ENCODE measurements at regions not wholly inside any gene's neighbourhood (a gene's known extent, or its start where the extent isn't known, plus 50 kb on each side); places are given as distances from the start of the nearest gene placed in this dataset.
"Not testable (repeated sequence)": the region's sequence is repeated elsewhere in the genome, so short reads cannot be mapped to it uniquely, and the experiment has no call there.

- DNase-seq: peak in 1 of 3 donors; percentile 63
These were observed 351.2 kb downstream of the CDC5L start for GRCh38 chr6:44738601-44739146.

GRCh38 chr6:44739181-44739580 is 351.7 kb downstream of the CDC5L start:
- no peak for DNase-seq

- DNase-seq: no peak
These were observed 353.1 kb downstream of the CDC5L start for GRCh38 chr6:44740566-44741120.

GRCh38 chr6:44742201-44742600 is 354.7 kb downstream of the CDC5L start:
- no peak for DNase-seq

GRCh38 chr6:44742828-44743372 is 355.4 kb downstream of the CDC5L start:
- no peak for DNase-seq

- not testable (repeated sequence) for DNase-seq
These were observed 372.6 kb downstream of the CDC5L start for GRCh38 chr6:44760116-44760515.

GRCh38 chr6:44761046-44761445 is 373.5 kb downstream of the CDC5L start:
- no peak for DNase-seq

- DNase-seq: no peak
These were observed 375.0 kb downstream of the CDC5L start for GRCh38 chr6:44762496-44762895.

- no peak for DNase-seq
These were observed 384.3 kb downstream of the CDC5L start for GRCh38 chr6:44771647-44772415.

GRCh38 chr6:44772838-44773237 is 385.3 kb downstream of the CDC5L start:
- DNase-seq: no peak

- DNase-seq: no peak
These were observed 387.6 kb downstream of the CDC5L start for GRCh38 chr6:44775121-44775520.

GRCh38 chr6:44776344-44776743 is 388.8 kb downstream of the CDC5L start:
- DNase-seq: no peak

GRCh38 chr6:44778513-44778912 is 391.0 kb downstream of the CDC5L start:
- no peak for DNase-seq

Data from muscle of back (tissue), 3 donors.